Cardiac fibroblast (primary cell): ENCODE measurements at regions not wholly inside any gene's neighbourhood (a gene's known extent, or its start where the extent isn't known, plus 50 kb on each side); places are given as distances from the start of the nearest gene placed in this dataset.

Experiments
- DNase-seq, 2 donors: peaks; one replicate each; pipeline versions ENCODE4 v3.0.0 to v3.0.0-alpha.2; 2010; ENCODE audit warnings: low read depth in 2 of 2
- H3K4me3 ChIP-seq, 2 donors: replicated peaks in 1 of 2; 1 replicate in 1 of 2; 2 replicates in 1 of 2; pipeline ENCODE4 v1.5.1; 2011; ENCODE audit warnings: low read depth in 2 of 2, low read length in 2 of 2, mild to moderate bottlenecking in 2 of 2, moderate library complexity in 1 of 2
- CTCF ChIP-seq: IDR thresholded peaks from one replicate; pipeline ENCODE4 v1.5.1; 2011; ENCODE audit warnings: low read depth, mild to moderate bottlenecking, low read length, inconsistent platforms

GRCh38 chr2:66329081-66329605 is 105.8 kb upstream of the MEIS1 start:
- TF ChIP-seq CTCF: no peak
- no peak for DNase-seq
- no peak overlapping the region for H3K4me3 ChIP-seq

- H3K4me3 ChIP-seq: no peak overlapping the region
- DNase-seq: no peak
- TF ChIP-seq CTCF: no peak
These were observed 107.7 kb upstream of the MEIS1 start for GRCh38 chr2:66327066-66327740.

GRCh38 chr2:66324909-66325528 is 109.9 kb upstream of the MEIS1 start:
- no peak for DNase-seq
- no peak for TF ChIP-seq CTCF
- H3K4me3 ChIP-seq: no peak overlapping the region

GRCh38 chr2:66324356-66324755 is 110.6 kb upstream of the MEIS1 start:
- DNase-seq: no peak
- no peak overlapping the region for H3K4me3 ChIP-seq
- no peak for TF ChIP-seq CTCF

GRCh38 chr2:66323406-66323805 is 111.5 kb upstream of the MEIS1 start:
- no peak for DNase-seq
- TF ChIP-seq CTCF: no peak

GRCh38 chr2:66322506-66323260 is 112.2 kb upstream of the MEIS1 start:
- TF ChIP-seq CTCF: no peak
- no peak overlapping the region for H3K4me3 ChIP-seq
- DNase-seq: no peak

More at GRCh38 chr2:66323406-66323805, 111.5 kb upstream of the MEIS1 start:
- H3K4me3 ChIP-seq: no peak overlapping the region
